Neural progenitor cell (in vitro differentiated cells): ENCODE measurements at regions not wholly inside any gene's neighbourhood (a gene's known extent, or its start where the extent isn't known, plus 50 kb on each side); places are given as distances from the start of the nearest gene placed in this dataset.
A peak's percentile ranks its signal among the peaks of the same experiment; 100 is the strongest.
"Not testable (repeated sequence)": the region's sequence is repeated elsewhere in the genome, so short reads cannot be mapped to it uniquely, and the experiment has no call there.

Source experiments
- DNase-seq: peaks from one replicate; pipeline ENCODE4 v3.0.0-alpha.2; 2016; ENCODE audit warnings: low spot score
- H2AFZ ChIP-seq: fragments of 200-600 bp; sonication (generic); replicated peaks from 2 replicates; pipeline ENCODE4 v1.6.1; 2016; ENCODE audit warnings: antibody characterized with exemption
- H3F3A ChIP-seq: fragments of 200-600 bp; sonication (generic); 2 replicates; pipeline ENCODE4 v1.6.1; 2016; ENCODE audit warnings: antibody characterized with exemption, low read depth
- H3K27ac ChIP-seq: fragments of 200-600 bp; sonication (generic); 2 replicates; pipeline ENCODE4 v1.5.1; 2016; ENCODE audit warnings: mild to moderate bottlenecking
- H3K27me3 ChIP-seq: fragments of 200-600 bp; sonication (generic); 2 replicates; pipeline ENCODE4 v1.6.1; 2016; ENCODE audit warnings: mild to moderate bottlenecking, moderate library complexity
- H3K36me3 ChIP-seq: fragments of 200-600 bp; sonication (generic); 2 replicates; pipeline ENCODE4 v1.5.1; 2016
- H3K4me1 ChIP-seq: fragments of 200-600 bp; sonication (generic); 2 replicates; pipeline ENCODE4 v1.6.1; 2016; ENCODE audit warnings: mixed run types
- H3K4me2 ChIP-seq: fragments of 200-600 bp; sonication (generic); 2 replicates; pipeline ENCODE4 v1.6.1; 2016
- H3K4me3 ChIP-seq: fragments of 200-600 bp; sonication (generic); 2 replicates; pipeline ENCODE4 v1.5.1; 2016
- H3K79me2 ChIP-seq: fragments of 200-600 bp; sonication (generic); 2 replicates; pipeline ENCODE4 v1.6.1; 2016; ENCODE audit warnings: low read depth
- H3K9ac ChIP-seq: fragments of 200-600 bp; sonication (generic); 2 replicates; pipeline ENCODE4 v1.6.1; 2016
- H3K9me3 ChIP-seq: fragments of 200-600 bp; sonication (generic); 2 replicates; pipeline ENCODE4 v1.5.1; 2016; ENCODE audit warnings: low read depth
- H4K20me1 ChIP-seq: fragments of 200-600 bp; sonication (generic); 2 replicates; pipeline ENCODE4 v1.6.1; 2016; ENCODE audit warnings: low read depth
- H3K27ac Mint-ChIP-seq: 3 replicates; pipeline ENCODE4 v1.8.0; 2021; ENCODE audit warnings: mixed read lengths
- H3K27me3 Mint-ChIP-seq: 2 replicates; pipeline ENCODE4 v1.8.0; 2022; ENCODE audit warnings: low read depth, mild to moderate bottlenecking, inconsistent platforms, moderate library complexity, mixed read lengths; ENCODE audit not compliant: insufficient read depth
- H3K36me3 Mint-ChIP-seq: 3 replicates; pipeline ENCODE4 v1.8.0; 2021; ENCODE audit warnings: mixed read lengths
- H3K4me1 Mint-ChIP-seq: 3 replicates; pipeline ENCODE4 v1.8.0; 2021; ENCODE audit warnings: mixed read lengths
- H3K4me3 Mint-ChIP-seq: 3 replicates; pipeline ENCODE4 v1.8.0; 2021; ENCODE audit warnings: mild to moderate bottlenecking, moderate library complexity, mixed read lengths
- H3K9me3 Mint-ChIP-seq: 3 replicates; pipeline ENCODE4 v1.8.0; 2020; ENCODE audit warnings: mixed read lengths
- CTCF ChIP-seq: fragments of 200-600 bp; sonication (generic); IDR thresholded peaks from 2 replicates; pipeline ENCODE4 v1.5.1; 2017; ENCODE audit warnings: antibody characterized with exemption, mild to moderate bottlenecking
- EZH2 ChIP-seq: fragments of 200-600 bp; sonication (generic); IDR thresholded peaks from 2 replicates; pipeline ENCODE4 v1.6.1; 2017; ENCODE audit warnings: antibody characterized with exemption, mild to moderate bottlenecking, moderate library complexity
- EZH2phosphoT487 ChIP-seq: fragments of 200-600 bp; sonication (generic); IDR thresholded peaks from 2 replicates; pipeline ENCODE4 v1.6.1; 2017; ENCODE audit warnings: antibody characterized with exemption

- Mint-ChIP-seq H3K36me3 (peaks cover 17% of the 10 kb centered on the region), H3K4me1 (peaks cover 39% of the 10 kb centered on the region), H3K9me3 (peaks cover 23% of the 10 kb centered on the region), H3K4me3 (no peak overlapping the region), H3K27me3 (no peaks in the 10 kb centered on the region), H3K27ac (no peak overlapping the region)
- Histone ChIP-seq H4K20me1 (no peaks in the 10 kb centered on the region), H3K79me2 (no peaks in the 10 kb centered on the region), H3K9me3 (no peaks in the 10 kb centered on the region), H3K4me2 (no peak overlapping the region), H3K4me1 (peaks cover 15% of the 10 kb centered on the region), H3K36me3 (peaks cover 4% of the 10 kb centered on the region), H3K27me3 (no peaks in the 10 kb centered on the region), H3K4me3 (no peak overlapping the region), H2AFZ (no peak overlapping the region), H3K9ac (no peak overlapping the region), H3F3A (peaks cover 8% of the 10 kb centered on the region), H3K27ac (no peak overlapping the region)
- DNase-seq, result no peak
- no peak for TF ChIP-seq CTCF
These were observed 280.4 kb downstream of the UBE3D start for GRCh38 chr6:82785206-82785605.

GRCh38 chr6:82786248-82786647 lies 279.4 kb downstream of the UBE3D start:
- Mint-ChIP-seq H3K4me1 (peaks cover 32% of the 10 kb centered on the region), H3K27me3 (no peaks in the 10 kb centered on the region), H3K4me3 (no peak overlapping the region), H3K9me3 (peaks cover 32% of the 10 kb centered on the region), H3K36me3 (peaks cover 24% of the 10 kb centered on the region), H3K27ac (peak overlapping the region; percentile 65)
- Histone ChIP-seq H3K9me3 (peaks cover 10% of the 10 kb centered on the region), H3K4me2 (no peak overlapping the region), H3K79me2 (no peaks in the 10 kb centered on the region), H4K20me1 (no peaks in the 10 kb centered on the region), H3K36me3 (peaks cover 15% of the 10 kb centered on the region), H3F3A (no peaks in the 10 kb centered on the region), H3K27ac (no peak overlapping the region), H3K9ac (no peak overlapping the region), H3K4me3 (no peak overlapping the region), H3K27me3 (no peaks in the 10 kb centered on the region), H2AFZ (no peak overlapping the region), H3K4me1 (peaks cover 11% of the 10 kb centered on the region)
- no peak for TF ChIP-seq EZH2phosphoT487
- no peak for TF ChIP-seq EZH2
- TF ChIP-seq CTCF, result no peak
- DNase-seq, result no peak

GRCh38 chr6:82795940-82796339 lies 269.7 kb downstream of the UBE3D start:
- H3K27me3 Mint-ChIP-seq, result peaks cover 12% of the 10 kb centered on the region
- peak; percentile 73 for DNase-seq
- H3K9me3 Mint-ChIP-seq, result peaks cover 50% of the 10 kb centered on the region
- peaks cover 47% of the 10 kb centered on the region for H3K9me3 ChIP-seq
- H3K79me2 ChIP-seq, result no peaks in the 10 kb centered on the region
- peaks cover 24% of the 10 kb centered on the region for H3K4me1 ChIP-seq
- no peak overlapping the region for H3K9ac ChIP-seq
- H3K27me3 ChIP-seq, result no peaks in the 10 kb centered on the region
- H3K27ac ChIP-seq, result peak overlapping the region; percentile 96
- no peaks in the 10 kb centered on the region for H4K20me1 ChIP-seq
- no peak for TF ChIP-seq CTCF
- peak; percentile 33 for TF ChIP-seq EZH2phosphoT487
- no peak overlapping the region for H2AFZ ChIP-seq
- H3F3A ChIP-seq, result peaks cover 24% of the 10 kb centered on the region
- peaks cover 41% of the 10 kb centered on the region for H3K36me3 ChIP-seq
- peak overlapping the region; percentile 90 for H3K27ac Mint-ChIP-seq
- peak overlapping the region; percentile 6 for H3K4me3 Mint-ChIP-seq
- H3K4me1 Mint-ChIP-seq, result peaks cover 25% of the 10 kb centered on the region
- peak overlapping the region; percentile 63 for H3K4me2 ChIP-seq
- H3K36me3 Mint-ChIP-seq, result peaks cover 25% of the 10 kb centered on the region
- H3K4me3 ChIP-seq, result peak overlapping the region; percentile 26

GRCh38 chr6:82801083-82801482 lies 264.6 kb downstream of the UBE3D start:
- H4K20me1 ChIP-seq, result no peaks in the 10 kb centered on the region
- H3K27me3 ChIP-seq, result no peaks in the 10 kb centered on the region
- H2AFZ ChIP-seq, result no peak overlapping the region
- no peak overlapping the region for H3K4me3 Mint-ChIP-seq
- peaks cover 12% of the 10 kb centered on the region for H3F3A ChIP-seq
- H3K9me3 Mint-ChIP-seq, result peaks cover 66% of the 10 kb centered on the region
- H3K4me3 ChIP-seq, result no peak overlapping the region
- DNase-seq, result no peak
- TF ChIP-seq EZH2 (no peak), CTCF (no peak), EZH2phosphoT487 (no peak)
- H3K79me2 ChIP-seq, result no peaks in the 10 kb centered on the region
- H3K4me2 ChIP-seq, result no peak overlapping the region
- peaks cover 12% of the 10 kb centered on the region for H3K4me1 Mint-ChIP-seq
- peaks cover 4% of the 10 kb centered on the region for H3K27me3 Mint-ChIP-seq
- peaks cover 17% of the 10 kb centered on the region for H3K36me3 Mint-ChIP-seq
- peaks cover 12% of the 10 kb centered on the region for H3K36me3 ChIP-seq
- H3K27ac Mint-ChIP-seq, result no peak overlapping the region
- H3K4me1 ChIP-seq, result peaks cover 11% of the 10 kb centered on the region
- H3K27ac ChIP-seq, result no peak overlapping the region
- peaks cover 16% of the 10 kb centered on the region for H3K9me3 ChIP-seq
- H3K9ac ChIP-seq, result no peak overlapping the region

- H3K27ac Mint-ChIP-seq, H3K27ac ChIP-seq, H2AFZ ChIP-seq, H3K9me3 Mint-ChIP-seq, H3K27me3 Mint-ChIP-seq, H3K36me3 ChIP-seq, DNase-seq, H3K9ac ChIP-seq, H3K4me3 Mint-ChIP-seq, H3F3A ChIP-seq, H3K27me3 ChIP-seq, H3K4me2 ChIP-seq, H4K20me1 ChIP-seq, H3K79me2 ChIP-seq, H3K36me3 Mint-ChIP-seq, H3K9me3 ChIP-seq, H3K4me3 ChIP-seq, H3K4me1 ChIP-seq, H3K4me1 Mint-ChIP-seq: not testable (repeated sequence)
These were observed 249.4 kb downstream of the UBE3D start for GRCh38 chr6:82816243-82816642.
